K562 (cell line): ENCODE measurements at regions not wholly inside any gene's neighbourhood (a gene's known extent, or its start where the extent isn't known, plus 50 kb on each side); places are given as distances from the start of the nearest gene placed in this dataset.

Experiments used
- ATAC-seq: fragments of 200-7000 bp; cut with Tn5 transposase; 3 replicates; pipeline ENCODE4 v1.9.1; 2020; ENCODE audit warnings: moderate library complexity
- BruUV-seq: library from RNA; stranded (reverse); fragments of 400-500 nt; replicated peaks from 2 replicates; lab custom pipeline; 2021; lab: Mats Ljungman, UMichigan
- CTCF ChIA-PET: fragments of 300-600 bp; formaldehyde crosslinking; extraction: SDS; loops from one replicate; lab custom pipeline; 2021; ENCODE audit warnings: low intra/inter-chr PET ratio; lab: Yijun Ruan, JAX
- POLR2A ChIA-PET: fragments of 300-600, 350-650 bp; sonication (Branson Sonifier 250); formaldehyde crosslinking; extraction: SDS; loops from one replicate; lab custom pipeline; 2021; ENCODE audit warnings: antibody characterized with exemption, inconsistent platforms; lab: Yijun Ruan, JAX
- DNase-seq, 4 experiments: peaks; one replicate each; pipeline versions ENCODE4 v3.0.0 to v3.0.0-alpha.2; 2011 to 2018; ENCODE audit warnings: low spot score in 3 of 4, mixed read lengths in 3 of 4; ENCODE audit errors: extremely low read depth in 1 of 4
- FAIRE-seq: peaks from 2 replicates; lab custom pipeline; 2011; peaks lifted over from hg19 to GRCh38; lab: Jason Lieb, UNC
- H2AFZ ChIP-seq: 2 replicates; pipeline ENCODE4 v1.6.0; 2011; ENCODE audit warnings: low read depth, low read length, control low read depth, inconsistent platforms
- H3K27ac ChIP-seq: fragments of 200-600 bp; 3 replicates; pipeline ENCODE4 v1.8.0; 2011; ENCODE audit warnings: low read depth, mild to moderate bottlenecking, control low read depth, inconsistent platforms, low read length, moderate library complexity, mixed read lengths; ENCODE audit errors: extremely low read depth
- H3K27me3 ChIP-seq, 2 experiments: fragments of 300-600 bp in 1 of 2; 2 replicates in 1 of 2; 3 replicates in 1 of 2; pipeline versions ENCODE4 v1.6.0 to v1.8.0; 2011; ENCODE audit warnings: inconsistent platforms in 2 of 2, low read length in 2 of 2, mild to moderate bottlenecking in 1 of 2, mixed read lengths in 1 of 2, moderate library complexity in 1 of 2; ENCODE audit not compliant: control insufficient read depth in 2 of 2, insufficient read depth in 2 of 2
- H3K36me3 ChIP-seq: fragments of 300-600 bp; 3 replicates; pipeline ENCODE4 v1.8.0; 2011; ENCODE audit warnings: mild to moderate bottlenecking, low read length, inconsistent platforms; ENCODE audit not compliant: control insufficient read depth, insufficient read depth
- H3K4me1 ChIP-seq, 2 experiments: fragments of 200-600 bp in 1 of 2; replicated peaks in 1 of 2; 2 replicates in 1 of 2; 3 replicates in 1 of 2; pipeline versions ENCODE4 v1.5.1 to v1.8.0; 2011; ENCODE audit warnings: inconsistent platforms in 2 of 2, low read length in 2 of 2, mild to moderate bottlenecking in 1 of 2, mixed read lengths in 1 of 2, moderate library complexity in 1 of 2; ENCODE audit not compliant: control insufficient read depth in 2 of 2, insufficient read depth in 2 of 2
- H3K4me2 ChIP-seq: 2 replicates; pipeline ENCODE4 v1.6.1; 2011; ENCODE audit warnings: low read length, control low read depth, inconsistent platforms, mixed read lengths; ENCODE audit not compliant: insufficient read depth
- H3K4me3 ChIP-seq: fragments of 200-600 bp; sonication (generic), shearing (Covaris generic); 2 replicates; pipeline ENCODE4 v1.5.1; 2016; ENCODE audit warnings: control low read depth, inconsistent platforms
- H3K79me2 ChIP-seq: fragments of 200-600 bp; 3 replicates; pipeline ENCODE4 v1.8.0; 2011; ENCODE audit warnings: low read length, inconsistent platforms; ENCODE audit not compliant: control insufficient read depth, insufficient read depth
- H3K9ac ChIP-seq, 2 experiments: 2 replicates each; pipeline versions ENCODE4 v1.6.0 to v1.6.1; 2011; ENCODE audit warnings: low read depth in 2 of 2, low read length in 2 of 2, control low read depth in 1 of 2, inconsistent platforms in 1 of 2, mild to moderate bottlenecking in 1 of 2, mixed read lengths in 1 of 2; ENCODE audit not compliant: insufficient read depth in 1 of 2
- H3K9me1 ChIP-seq: one replicate; pipeline ENCODE4 v1.6.0; 2011; ENCODE audit warnings: inconsistent platforms, mild to moderate bottlenecking, low read length, moderate library complexity; ENCODE audit not compliant: control insufficient read depth, insufficient read depth
- H3K9me3 ChIP-seq: replicated peaks from 2 replicates; pipeline ENCODE4 v1.5.1; 2011; ENCODE audit warnings: low read depth, low read length, inconsistent platforms; ENCODE audit not compliant: control insufficient read depth, insufficient read depth
- H4K20me1 ChIP-seq: replicated peaks from 2 replicates; pipeline ENCODE4 v1.6.1; 2011; ENCODE audit warnings: low read length, inconsistent platforms, mixed read lengths; ENCODE audit not compliant: control insufficient read depth, insufficient read depth
- ATF2 ChIP-seq: sonication (generic); formaldehyde crosslinking; IDR thresholded peaks from 2 replicates; pipeline ENCODE4 v1.8.1; 2022; ENCODE audit warnings: missing genetic modification reagents
- ATF6 ChIP-seq: sonication (generic); formaldehyde crosslinking; IDR thresholded peaks from 2 replicates; pipeline ENCODE4 v1.4.0; 2020; ENCODE audit warnings: mild to moderate bottlenecking, missing genetic modification reagents
- CREB5 ChIP-seq: fragments of 250-450 bp; sonication (Bioruptor Pico); IDR thresholded peaks from 2 replicates; pipeline ENCODE4 v1.5.0; 2020; ENCODE audit warnings: mild to moderate bottlenecking
- DDX20 ChIP-seq: fragments of 450-650 bp; IDR thresholded peaks from 2 replicates; pipeline ENCODE4 v1.6.1; 2016; ENCODE audit warnings: missing genetic modification characterization, low read depth, mild to moderate bottlenecking, missing compliant biosample characterization, moderate library complexity
- ELF2 ChIP-seq: fragments of 250-450 bp; sonication (Bioruptor Pico); IDR thresholded peaks from 2 replicates; pipeline ENCODE4 v1.5.0; 2021; ENCODE audit warnings: mild to moderate bottlenecking
- FUS ChIP-seq: fragments of 200-400 bp; formaldehyde crosslinking; optimal IDR thresholded peaks from 2 replicates; pipeline ENCODE3; 2017; ENCODE audit warnings: low read depth, low read length
- RERE ChIP-seq: sonication (generic); formaldehyde crosslinking; IDR thresholded peaks from 2 replicates; pipeline ENCODE4 v1.8.0; 2023; ENCODE audit warnings: missing genetic modification reagents, mild to moderate bottlenecking, borderline replicate concordance
- SRSF1 ChIP-seq: fragments of 200-400 bp; formaldehyde crosslinking; IDR thresholded peaks from 2 replicates; pipeline ENCODE4 v1.6.1; 2017; ENCODE audit warnings: mild to moderate bottlenecking, low read depth, low read length, moderate library complexity
- TAF1 ChIP-seq: IDR thresholded peaks from 2 replicates; pipeline ENCODE4 v1.6.1; 2011; ENCODE audit warnings: mild to moderate bottlenecking, low read length, moderate library complexity; ENCODE audit not compliant: insufficient read depth, control insufficient read depth, severe bottlenecking; ENCODE audit errors: extremely low read depth
- ZNF23 ChIP-seq: fragments of 250-450 bp; sonication (Bioruptor Pico); IDR thresholded peaks from 2 replicates; pipeline ENCODE4 v1.4.0; 2020; ENCODE audit warnings: mild to moderate bottlenecking
- WGBS: fragments of 100-300 bp; shearing (Covaris generic); methylation state at CpG from one replicate; pipeline ENCODE4 v1.1.6; 2016; ENCODE audit warnings: low coverage, mixed read lengths; ENCODE audit not compliant: insufficient coverage; ENCODE audit errors: missing lambda C conversion rate; 5-methylcytosine and 5-hydroxymethylcytosine counted together
- in situ Hi-C: fragments of 300-500 bp; cut with MboI; formaldehyde crosslinking; loops from 4 replicates; pipeline ENCODE4 v1.15.0; 2018; ENCODE audit warnings: inconsistent platforms, mixed read lengths
- intact Hi-C: fragments of 100-400 bp; cut with micrococcal nuclease; formaldehyde crosslinking; loops from 2 replicates; pipeline ENCODE4 v1.14.2; 2022
- TF ChIP-seq, protein P1 (sequence below): fragments of 450-650 bp; IDR thresholded peaks from 2 replicates; pipeline ENCODE4 v1.6.1; 2017; ENCODE audit warnings: mild to moderate bottlenecking, moderate library complexity

DNA sequence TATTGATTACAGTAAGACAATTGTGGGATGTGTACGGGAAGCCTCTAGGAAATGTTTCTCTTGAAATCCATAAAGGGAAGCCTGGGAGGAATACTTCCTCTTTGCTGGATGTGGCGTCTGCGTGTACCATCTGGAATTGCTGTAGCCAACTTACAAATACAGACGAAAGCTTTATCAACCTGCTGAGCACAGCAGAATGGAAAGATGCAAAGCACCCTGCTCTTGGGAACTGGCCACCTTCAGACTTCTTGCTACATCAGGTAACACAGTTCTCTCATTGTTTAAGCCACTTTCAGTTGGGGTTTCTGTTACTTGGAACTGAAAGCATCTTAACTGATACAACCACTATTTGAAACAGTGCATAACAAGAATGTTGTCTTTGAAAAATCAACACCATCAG lies 213.8 kb downstream of the HRH4 start:
- ChIA-PET CTCF (no interaction called here), POLR2A (interaction anchor here (0.7 kb wide), 1 partner anchor 25 kb away, joined by 3 read pairs; no protein-coding TSS in a partner anchor)
- Histone ChIP-seq H3K4me3 (no peak overlapping the region), H3K36me3 (no peaks in the 10 kb centered on the region), H3K27me3 (no peaks in the 10 kb centered on the region), H3K9me3 (no peaks in the 10 kb centered on the region), H3K27ac (no peak overlapping the region), H3K9me1 (no peaks in the 10 kb centered on the region), H2AFZ (no peak overlapping the region), H4K20me1 (no peaks in the 10 kb centered on the region), H3K4me1 (no peaks in the 10 kb centered on the region), H3K79me2 (no peaks in the 10 kb centered on the region), H3K4me2 (no peak overlapping the region), H3K9ac (no peak overlapping the region)
- in situ Hi-C loops, result no loop called here
- DNase-seq (no peak), FAIRE-seq (no peak), ATAC-seq (no peak)
- intact Hi-C loops, result no loop called here
- WGBS, result 0% methylated on average over 4 of the region's 4 CpGs
- no TSS peak for BruUV-seq
- no peak for TF ChIP-seq DDX20
- TF ChIP-seq CREB5 (CRISPR knock-in tag), result no peak
- no peak for TF ChIP-seq FUS
- TF ChIP-seq ATF2 (CRISPR knock-in tag), result no peak
- TF ChIP-seq ATF6 (CRISPR knock-in tag), result no peak
- no peak for TF ChIP-seq RERE (CRISPR knock-in tag)
- TF ChIP-seq, protein P1, sequence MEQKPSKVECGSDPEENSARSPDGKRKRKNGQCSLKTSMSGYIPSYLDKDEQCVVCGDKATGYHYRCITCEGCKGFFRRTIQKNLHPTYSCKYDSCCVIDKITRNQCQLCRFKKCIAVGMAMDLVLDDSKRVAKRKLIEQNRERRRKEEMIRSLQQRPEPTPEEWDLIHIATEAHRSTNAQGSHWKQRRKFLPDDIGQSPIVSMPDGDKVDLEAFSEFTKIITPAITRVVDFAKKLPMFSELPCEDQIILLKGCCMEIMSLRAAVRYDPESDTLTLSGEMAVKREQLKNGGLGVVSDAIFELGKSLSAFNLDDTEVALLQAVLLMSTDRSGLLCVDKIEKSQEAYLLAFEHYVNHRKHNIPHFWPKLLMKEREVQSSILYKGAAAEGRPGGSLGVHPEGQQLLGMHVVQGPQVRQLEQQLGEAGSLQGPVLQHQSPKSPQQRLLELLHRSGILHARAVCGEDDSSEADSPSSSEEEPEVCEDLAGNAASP, result no peak
- TF ChIP-seq TAF1, result no peak
- TF ChIP-seq ZNF23, result no peak
- TF ChIP-seq SRSF1, result no peak
- no peak for TF ChIP-seq ELF2 (CRISPR knock-in tag)
